GM12878 (cell line): ENCODE measurements at regions not wholly inside any gene's neighbourhood (a gene's known extent, or its start where the extent isn't known, plus 50 kb on each side); places are given as distances from the start of the nearest gene placed in this dataset.
"Not testable (repeated sequence)": the region's sequence is repeated elsewhere in the genome, so short reads cannot be mapped to it uniquely, and the experiment has no call there.

ENCODE experiments used
- ATAC-seq: fragments of 200-7000 bp; cut with Tn5 transposase; 3 replicates; pipeline ENCODE4 v1.9.1; 2020; ENCODE audit warnings: mild to moderate bottlenecking, moderate library complexity
- BruUV-seq: library from RNA; stranded (reverse); fragments of 400-500 nt; replicated peaks from 2 replicates; lab custom pipeline; 2021; lab: Mats Ljungman, UMichigan
- CTCF ChIA-PET: fragments of 300-600 bp; sonication (Branson Sonifier 250); formaldehyde crosslinking; extraction: SDS; loops from one replicate; lab custom pipeline; 2021; ENCODE audit warnings: inconsistent platforms; lab: Yijun Ruan, JAX
- POLR2A ChIA-PET: fragments of 350-600 bp; formaldehyde crosslinking; extraction: SDS; loops from one replicate; lab custom pipeline; 2021; ENCODE audit warnings: inconsistent platforms; lab: Charles Lee
- RAD21 ChIA-PET: fragments of 300-600 bp; sonication (Branson Sonifier 250); formaldehyde crosslinking; loops from one replicate; lab custom pipeline; 2023; ENCODE audit warnings: antibody characterized with exemption; ENCODE audit not compliant: unreplicated experiment; lab: Charles Lee
- SMC1A ChIA-PET: fragments of 300-600 bp; sonication (Branson Sonifier 250); formaldehyde crosslinking; loops from one replicate; lab custom pipeline; 2023; ENCODE audit not compliant: unreplicated experiment, uncharacterized antibody; lab: Charles Lee
- DNase-seq: peaks from one replicate; pipeline ENCODE4 v3.0.0-alpha.2; 2011; ENCODE audit warnings: low read depth, low spot score
- FAIRE-seq: peaks from 3 replicates; lab custom pipeline; 2011; peaks lifted over from hg19 to GRCh38; lab: Jason Lieb, UNC
- H2AFZ ChIP-seq: 2 replicates; pipeline ENCODE4 v1.6.0; 2011; ENCODE audit warnings: low read depth, low read length, control low read depth; ENCODE audit not compliant: control insufficient read depth
- H3K27ac ChIP-seq: 2 replicates; pipeline ENCODE4 v1.5.1; 2011; ENCODE audit warnings: control low read depth; ENCODE audit not compliant: control insufficient read depth, insufficient read depth
- H3K27me3 ChIP-seq, 2 experiments: replicated peaks in 1 of 2; 2 replicates each; pipeline versions ENCODE4 v1.6.0 to v1.6.1; 2011; ENCODE audit warnings: low read length in 1 of 2; ENCODE audit not compliant: control insufficient read depth in 2 of 2, insufficient read depth in 2 of 2
- H3K36me3 ChIP-seq, 2 experiments: 2 replicates each; pipeline ENCODE4 v1.5.1; 2011; ENCODE audit warnings: low read length in 1 of 2; ENCODE audit not compliant: control insufficient read depth in 2 of 2, insufficient read depth in 2 of 2
- H3K4me1 ChIP-seq: 2 replicates; pipeline ENCODE4 v1.6.1; 2011; ENCODE audit warnings: mild to moderate bottlenecking, low read length, moderate library complexity, mixed read lengths; ENCODE audit not compliant: control insufficient read depth, insufficient read depth
- H3K4me2 ChIP-seq: 2 replicates; pipeline ENCODE4 v1.6.0; 2011; ENCODE audit warnings: control low read depth; ENCODE audit not compliant: control insufficient read depth, insufficient read depth
- H3K4me3 ChIP-seq: fragments of 200-600 bp; sonication (generic); 2 replicates; pipeline ENCODE4 v1.5.1; 2016
- H3K79me2 ChIP-seq: 2 replicates; pipeline ENCODE4 v1.6.0; 2011; ENCODE audit warnings: low read length; ENCODE audit not compliant: control insufficient read depth, insufficient read depth
- H3K9ac ChIP-seq: 2 replicates; pipeline ENCODE4 v1.8.0; 2011; ENCODE audit warnings: low read length, control low read depth, mixed read lengths; ENCODE audit not compliant: control insufficient read depth, insufficient read depth
- H3K9me3 ChIP-seq: replicated peaks from 3 replicates; pipeline ENCODE4 v1.5.1; 2011; ENCODE audit warnings: mild to moderate bottlenecking, low read length; ENCODE audit not compliant: control insufficient read depth, insufficient read depth
- H4K20me1 ChIP-seq: 2 replicates; pipeline ENCODE4 v1.6.0; 2011; ENCODE audit not compliant: control insufficient read depth, insufficient read depth
- CBX5 ChIP-seq: sonication (generic); IDR thresholded peaks from 2 replicates; pipeline ENCODE4 v1.6.1; 2016; ENCODE audit warnings: low read depth, moderate library complexity, mild to moderate bottlenecking, inconsistent platforms
- CHD2 ChIP-seq: IDR thresholded peaks from 2 replicates; pipeline ENCODE4 v1.6.1; 2011; ENCODE audit warnings: low read depth, low read length, improper control_type of control experiment, borderline replicate concordance
- NFYB ChIP-seq: IDR thresholded peaks from 2 replicates; pipeline ENCODE4 v1.6.1; 2011; ENCODE audit warnings: low read depth, mild to moderate bottlenecking, low read length, improper control_type of control experiment, moderate library complexity; ENCODE audit not compliant: insufficient read depth
- RUNX3 ChIP-seq: IDR thresholded peaks from 2 replicates; pipeline ENCODE4 v1.6.1; 2012; ENCODE audit warnings: low read length, inconsistent platforms
- ZBED1 ChIP-seq: IDR thresholded peaks from 2 replicates; pipeline ENCODE4 v1.6.1; 2016; ENCODE audit warnings: borderline replicate concordance
- WGBS: methylation state at CpG from one replicate; pipeline ENCODE4 v1.1.6; 2016; ENCODE audit warnings: low lambda C conversion rate; ENCODE audit not compliant: insufficient replicate concordance, insufficient coverage; ENCODE audit errors: missing lambda C conversion rate; 5-methylcytosine and 5-hydroxymethylcytosine counted together
- in situ Hi-C: fragments of 300-500 bp; cut with MboI; formaldehyde crosslinking; loops from 9 replicates; pipeline ENCODE4 v1.14.3; 2018; ENCODE audit warnings: mixed read lengths
- intact Hi-C: fragments of 100-400 bp; cut with micrococcal nuclease; formaldehyde crosslinking; loops from one replicate; pipeline ENCODE4 v1.14.2; 2022; ENCODE audit not compliant: unreplicated experiment
- TF ChIP-seq, protein P1 (sequence below), 3 experiments: IDR thresholded peaks in 2 of 3; conservative IDR thresholded peaks in 1 of 3; 2 replicates each; pipeline ENCODE4 v1.5.1; 2011; ENCODE audit warnings: low read depth in 3 of 3, low read length in 3 of 3, mild to moderate bottlenecking in 3 of 3, control low read depth in 2 of 3, moderate library complexity in 2 of 3, inconsistent platforms in 1 of 3, mixed read lengths in 1 of 3; ENCODE audit not compliant: control insufficient read depth in 2 of 3, insufficient read depth in 1 of 3; ENCODE audit errors: extremely low read depth in 1 of 3

GRCh38 chr2:102871707-102872106 lies 109.9 kb downstream of the TMEM182 start:
- DNase-seq: no peak
- Histone ChIP-seq H3K36me3 (no peaks in the 10 kb centered on the region), H3K27me3 (no peaks in the 10 kb centered on the region), H3K27ac (no peak overlapping the region), H2AFZ (no peak overlapping the region), H4K20me1 (no peaks in the 10 kb centered on the region), H3K4me2 (no peak overlapping the region), H3K79me2 (no peaks in the 10 kb centered on the region), H3K4me3 (no peak overlapping the region), H3K4me1 (no peaks in the 10 kb centered on the region), H3K9ac (no peak overlapping the region), H3K9me3 (no peaks in the 10 kb centered on the region)
- intact Hi-C loops: no loop called here
- TF ChIP-seq CBX5 (no peak), ZBED1 (no peak), NFYB (no peak), RUNX3 (no peak)
- ChIA-PET SMC1A (no interaction called here), RAD21 (interaction anchor here (0.8 kb wide), 1 partner anchor 43 kb away, joined by 3 read pairs; no protein-coding TSS in a partner anchor), POLR2A (no interaction called here), CTCF (interaction anchor here (0.8 kb wide), 1 partner anchor 30 kb away, joined by 6 read pairs; no protein-coding TSS in a partner anchor)
- 8% methylated on average over 4 of the region's 4 CpGs for WGBS
- no peak for ATAC-seq
- FAIRE-seq: no peak
- no TSS peak for BruUV-seq
- in situ Hi-C loops: no loop called here

GRCh38 chr2:102872388-102872787 lies 110.6 kb downstream of the TMEM182 start:
- H3K36me3 ChIP-seq: no peaks in the 10 kb centered on the region
- H3K9ac ChIP-seq: no peak overlapping the region
- CTCF ChIA-PET: interaction anchor here (0.8 to 1.4 kb wide), 2 partner anchors 31 kb away, joined by 6 to 7 read pairs; no protein-coding TSS in a partner anchor
- BruUV-seq: no TSS peak
- ATAC-seq (no peak), FAIRE-seq (no peak), DNase-seq (no peak)
- RAD21 ChIA-PET: no interaction called here
- H3K4me2 ChIP-seq: no peak overlapping the region
- in situ Hi-C loops (no loop called here), intact Hi-C loops (no loop called here)
- H4K20me1 ChIP-seq: no peaks in the 10 kb centered on the region
- no peak overlapping the region for H3K4me3 ChIP-seq
- no peaks in the 10 kb centered on the region for H3K79me2 ChIP-seq
- POLR2A ChIA-PET: no interaction called here
- H2AFZ ChIP-seq: no peak overlapping the region
- H3K9me3 ChIP-seq: no peaks in the 10 kb centered on the region
- no peaks in the 10 kb centered on the region for H3K4me1 ChIP-seq
- TF ChIP-seq CHD2: no peak
- TF ChIP-seq, protein P1, sequence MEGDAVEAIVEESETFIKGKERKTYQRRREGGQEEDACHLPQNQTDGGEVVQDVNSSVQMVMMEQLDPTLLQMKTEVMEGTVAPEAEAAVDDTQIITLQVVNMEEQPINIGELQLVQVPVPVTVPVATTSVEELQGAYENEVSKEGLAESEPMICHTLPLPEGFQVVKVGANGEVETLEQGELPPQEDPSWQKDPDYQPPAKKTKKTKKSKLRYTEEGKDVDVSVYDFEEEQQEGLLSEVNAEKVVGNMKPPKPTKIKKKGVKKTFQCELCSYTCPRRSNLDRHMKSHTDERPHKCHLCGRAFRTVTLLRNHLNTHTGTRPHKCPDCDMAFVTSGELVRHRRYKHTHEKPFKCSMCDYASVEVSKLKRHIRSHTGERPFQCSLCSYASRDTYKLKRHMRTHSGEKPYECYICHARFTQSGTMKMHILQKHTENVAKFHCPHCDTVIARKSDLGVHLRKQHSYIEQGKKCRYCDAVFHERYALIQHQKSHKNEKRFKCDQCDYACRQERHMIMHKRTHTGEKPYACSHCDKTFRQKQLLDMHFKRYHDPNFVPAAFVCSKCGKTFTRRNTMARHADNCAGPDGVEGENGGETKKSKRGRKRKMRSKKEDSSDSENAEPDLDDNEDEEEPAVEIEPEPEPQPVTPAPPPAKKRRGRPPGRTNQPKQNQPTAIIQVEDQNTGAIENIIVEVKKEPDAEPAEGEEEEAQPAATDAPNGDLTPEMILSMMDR (IDR thresholded peaks at IDR 0.05 in 2 of 3, conservative IDR thresholded peaks at IDR 0.05 in 1 of 3; ENCODE audit: control insufficient read depth in 2 of 3, extremely low read depth in 1 of 3, insufficient read depth in 1 of 3, low read depth in 3 of 3, low read length in 3 of 3): 0 out of 6 replicates have a peak, but pooled peaks of 1 of the 3 experiments have one; percentile 4
- WGBS: 18% methylated on average over 2 of the region's 2 CpGs
- no peaks in the 10 kb centered on the region for H3K27me3 ChIP-seq
- H3K27ac ChIP-seq: no peak overlapping the region
- SMC1A ChIA-PET: no interaction called here

- H2AFZ ChIP-seq, POLR2A ChIA-PET: not testable (repeated sequence)
Measured at GRCh38 chr2:102879513-102879912, 117.7 kb downstream of the TMEM182 start.

More at GRCh38 chr2:102879513-102879912, 117.7 kb downstream of the TMEM182 start:
- H3K27ac ChIP-seq, H3K36me3 ChIP-seq, FAIRE-seq, H3K9me3 ChIP-seq, H3K4me3 ChIP-seq, BruUV-seq, DNase-seq, RAD21 ChIA-PET, H3K9ac ChIP-seq, intact Hi-C loops, ATAC-seq, H4K20me1 ChIP-seq, in situ Hi-C loops, H3K79me2 ChIP-seq, H3K4me2 ChIP-seq, SMC1A ChIA-PET, H3K27me3 ChIP-seq, H3K4me1 ChIP-seq: not testable (repeated sequence)
- 47% methylated on average over 12 of the region's 13 CpGs for WGBS
- CTCF ChIA-PET: interaction anchor here (1.3 kb wide), 1 partner anchor 38 kb away, joined by 4 read pairs; no protein-coding TSS in a partner anchor
